ENCODE measurements at regions not wholly inside any gene's neighbourhood (a gene's known extent, or its start where the extent isn't known, plus 50 kb on each side); places are given as distances from the start of the nearest gene placed in this dataset.

DNA sequence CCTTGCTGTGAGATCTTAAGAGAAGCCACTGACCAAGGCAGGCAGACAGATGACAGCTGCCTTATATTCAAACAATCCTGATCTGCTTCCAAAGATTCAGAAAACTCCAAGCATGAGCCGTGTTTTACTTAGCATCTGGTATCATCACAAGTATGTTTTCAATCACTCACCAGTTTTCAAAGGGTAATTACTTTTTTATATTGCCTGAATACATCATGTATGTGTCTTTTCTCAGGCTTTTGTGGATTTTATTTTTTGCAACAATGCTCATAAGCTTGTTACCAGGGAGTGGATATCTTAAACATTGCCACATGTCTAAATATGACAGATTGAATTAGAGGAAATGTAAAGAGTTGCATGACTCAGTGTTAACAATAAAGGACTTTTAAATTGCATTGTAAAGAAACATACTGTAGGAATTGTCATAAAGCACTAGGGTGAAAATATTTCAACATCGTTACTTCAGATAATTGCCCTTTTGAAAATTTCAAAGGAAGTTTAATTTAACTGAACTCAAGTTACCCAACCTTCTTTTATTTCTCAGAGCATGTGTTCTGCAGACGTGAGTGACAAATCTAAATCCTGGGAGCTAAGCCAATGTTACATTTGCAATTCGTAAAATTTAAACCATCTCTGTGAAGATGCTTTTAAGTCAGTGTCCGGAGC lies 326.1 kb downstream of the PLK2 start:
- TF ChIP-seq CTCF (IDR thresholded peaks at IDR 0.05; ENCODE audit: low read depth, low read length, poor library complexity, severe bottlenecking) (no peak), EZH2phosphoT487 (IDR thresholded peaks at IDR 0.05; ENCODE audit: borderline replicate concordance, low read length) (no peak)

Data from DOHH2 (cell line).